ENCODE measurements at regions not wholly inside any gene's neighbourhood (a gene's known extent, or its start where the extent isn't known, plus 50 kb on each side); places are given as distances from the start of the nearest gene placed in this dataset.

DNA sequence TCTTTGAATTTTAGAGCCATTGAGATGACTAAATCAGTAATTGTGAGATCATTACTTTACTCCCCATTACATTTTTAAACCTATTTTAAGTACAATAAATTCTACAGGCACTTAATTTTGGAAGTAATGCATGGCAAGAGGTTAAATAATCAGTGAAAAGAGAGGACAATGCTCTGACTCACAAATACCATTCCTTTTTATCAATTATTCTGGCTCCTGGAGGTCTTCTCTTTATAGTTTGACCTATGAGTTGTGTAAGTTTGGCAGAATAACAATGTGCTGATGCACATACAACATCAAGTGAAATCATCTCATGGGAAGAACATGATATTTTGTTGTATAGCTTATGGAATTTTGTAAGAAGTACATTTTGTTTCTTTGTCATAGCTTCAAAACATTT is 166.7 kb downstream of the TMTC3 start:
- no peak for TF ChIP-seq POLR2A (IDR thresholded peaks at IDR 0.05)
- TF ChIP-seq, protein P1, sequence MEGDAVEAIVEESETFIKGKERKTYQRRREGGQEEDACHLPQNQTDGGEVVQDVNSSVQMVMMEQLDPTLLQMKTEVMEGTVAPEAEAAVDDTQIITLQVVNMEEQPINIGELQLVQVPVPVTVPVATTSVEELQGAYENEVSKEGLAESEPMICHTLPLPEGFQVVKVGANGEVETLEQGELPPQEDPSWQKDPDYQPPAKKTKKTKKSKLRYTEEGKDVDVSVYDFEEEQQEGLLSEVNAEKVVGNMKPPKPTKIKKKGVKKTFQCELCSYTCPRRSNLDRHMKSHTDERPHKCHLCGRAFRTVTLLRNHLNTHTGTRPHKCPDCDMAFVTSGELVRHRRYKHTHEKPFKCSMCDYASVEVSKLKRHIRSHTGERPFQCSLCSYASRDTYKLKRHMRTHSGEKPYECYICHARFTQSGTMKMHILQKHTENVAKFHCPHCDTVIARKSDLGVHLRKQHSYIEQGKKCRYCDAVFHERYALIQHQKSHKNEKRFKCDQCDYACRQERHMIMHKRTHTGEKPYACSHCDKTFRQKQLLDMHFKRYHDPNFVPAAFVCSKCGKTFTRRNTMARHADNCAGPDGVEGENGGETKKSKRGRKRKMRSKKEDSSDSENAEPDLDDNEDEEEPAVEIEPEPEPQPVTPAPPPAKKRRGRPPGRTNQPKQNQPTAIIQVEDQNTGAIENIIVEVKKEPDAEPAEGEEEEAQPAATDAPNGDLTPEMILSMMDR (IDR thresholded peaks at IDR 0.05), result no peak
